SJCRH30 (cell line): ENCODE measurements at regions not wholly inside any gene's neighbourhood (a gene's known extent, or its start where the extent isn't known, plus 50 kb on each side); places are given as distances from the start of the nearest gene placed in this dataset.
"Not testable (repeated sequence)": the region's sequence is repeated elsewhere in the genome, so short reads cannot be mapped to it uniquely, and the experiment has no call there.

Experiments used
- DNase-seq, 2 experiments: peaks; one replicate each; pipeline ENCODE4 v3.0.0-alpha.2; 2015 to 2020
- H3K27ac ChIP-seq: fragments of 250-450 bp; sonication (Bioruptor Pico); 2 replicates; pipeline ENCODE4 v1.5.1; 2020; ENCODE audit warnings: mild to moderate bottlenecking, moderate library complexity
- H3K27me3 ChIP-seq: fragments of 250-450 bp; sonication (Bioruptor Pico); 2 replicates; pipeline ENCODE4 v1.5.1; 2020; ENCODE audit warnings: mild to moderate bottlenecking, moderate library complexity
- H3K36me3 ChIP-seq: fragments of 250-450 bp; sonication (Bioruptor Pico); 2 replicates; pipeline ENCODE4 v1.5.1; 2020; ENCODE audit warnings: mild to moderate bottlenecking, moderate library complexity
- H3K4me1 ChIP-seq: fragments of 250-450 bp; sonication (Bioruptor Pico); 2 replicates; pipeline ENCODE4 v1.5.1; 2020; ENCODE audit warnings: mild to moderate bottlenecking, moderate library complexity
- H3K4me3 ChIP-seq: fragments of 250-450 bp; sonication (Bioruptor Pico); 2 replicates; pipeline ENCODE4 v1.5.1; 2020; ENCODE audit warnings: mild to moderate bottlenecking, moderate library complexity
- H3K9me3 ChIP-seq: fragments of 250-450 bp; sonication (Bioruptor Pico); replicated peaks from 2 replicates; pipeline ENCODE4 v1.5.1; 2020; ENCODE audit warnings: mild to moderate bottlenecking, moderate library complexity

DNA sequence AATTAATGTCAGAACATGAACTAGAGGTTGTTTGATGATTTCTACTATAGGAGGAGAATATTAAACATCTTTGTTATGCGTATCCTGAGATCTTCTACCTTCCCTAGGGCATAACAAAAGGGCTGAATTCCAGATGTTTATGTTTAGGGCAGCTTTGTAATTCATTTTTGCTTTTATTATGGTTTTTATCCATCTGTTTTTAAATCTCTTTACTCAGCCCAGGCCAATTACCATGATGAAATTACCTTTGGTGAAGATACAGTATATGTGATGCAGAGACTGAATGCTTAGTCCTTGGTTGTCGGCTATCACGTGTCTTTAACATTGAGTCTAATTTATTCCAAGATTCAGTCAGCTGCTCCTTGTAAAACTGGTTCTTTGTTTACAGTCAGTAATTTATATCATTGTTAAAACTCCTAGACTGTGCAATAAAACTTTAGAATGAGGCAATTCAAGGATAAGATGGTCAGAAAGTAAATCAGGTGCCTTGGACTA lies 176.9 kb downstream of the CTH start:
- DNase-seq, result no peak
- no peaks in the 10 kb centered on the region for H3K36me3 ChIP-seq
- no peaks in the 10 kb centered on the region; the same call in 1 of the 2 replicates for H3K27me3 ChIP-seq
- no peaks in the 10 kb centered on the region for H3K9me3 ChIP-seq
- H3K4me3 ChIP-seq, result no peak overlapping the region
- H3K27ac ChIP-seq, result no peak overlapping the region
- H3K4me1 ChIP-seq, result no peaks in the 10 kb centered on the region

DNA sequence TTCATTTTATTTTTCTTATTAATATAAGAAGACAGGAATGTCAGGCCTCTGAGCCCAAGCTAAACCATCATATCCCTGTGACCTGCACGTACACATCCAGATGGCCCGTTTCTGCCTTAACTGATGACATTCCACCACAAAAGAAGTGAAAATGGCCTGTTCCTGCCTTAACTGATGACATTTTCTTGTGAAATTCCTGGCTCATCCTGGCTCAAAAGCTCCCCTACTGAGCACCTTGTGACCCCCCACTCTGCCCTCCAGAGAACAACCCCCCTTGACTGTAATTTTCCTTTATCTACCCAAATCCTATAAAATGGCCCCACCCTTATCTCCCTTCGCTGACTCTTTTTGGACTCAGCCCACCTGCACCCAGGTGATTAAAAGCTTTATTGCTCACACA lies 182.5 kb downstream of the CTH start:
- not testable (repeated sequence) for H3K27me3 ChIP-seq, H3K4me3 ChIP-seq, H3K4me1 ChIP-seq, H3K9me3 ChIP-seq, DNase-seq, H3K27ac ChIP-seq, H3K36me3 ChIP-seq

DNA sequence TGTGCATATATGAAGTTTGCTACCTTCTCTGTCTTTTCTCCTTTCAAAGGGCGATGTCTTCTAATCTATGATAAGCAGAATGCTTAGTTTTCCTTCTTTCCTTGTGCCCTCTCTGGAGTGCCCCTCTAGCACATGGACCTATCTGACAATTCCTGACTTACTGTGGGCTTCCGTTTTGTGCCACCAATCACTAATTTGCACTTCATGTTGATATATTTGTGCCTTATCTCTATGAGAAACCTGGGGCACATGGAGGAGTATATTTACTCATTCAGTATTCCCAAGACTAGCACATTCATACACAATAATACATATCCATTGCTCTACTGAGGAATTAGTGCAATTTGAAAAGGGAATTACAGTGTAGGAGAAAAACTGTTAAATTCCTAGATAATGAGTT lies 197.7 kb downstream of the CTH start:
- no peaks in the 10 kb centered on the region for H3K4me1 ChIP-seq
- H3K27me3 ChIP-seq, result no peaks in the 10 kb centered on the region
- no peaks in the 10 kb centered on the region for H3K9me3 ChIP-seq
- H3K36me3 ChIP-seq, result no peaks in the 10 kb centered on the region
- H3K4me3 ChIP-seq, result no peak overlapping the region
- H3K27ac ChIP-seq, result no peak overlapping the region
- no peak for DNase-seq

DNA sequence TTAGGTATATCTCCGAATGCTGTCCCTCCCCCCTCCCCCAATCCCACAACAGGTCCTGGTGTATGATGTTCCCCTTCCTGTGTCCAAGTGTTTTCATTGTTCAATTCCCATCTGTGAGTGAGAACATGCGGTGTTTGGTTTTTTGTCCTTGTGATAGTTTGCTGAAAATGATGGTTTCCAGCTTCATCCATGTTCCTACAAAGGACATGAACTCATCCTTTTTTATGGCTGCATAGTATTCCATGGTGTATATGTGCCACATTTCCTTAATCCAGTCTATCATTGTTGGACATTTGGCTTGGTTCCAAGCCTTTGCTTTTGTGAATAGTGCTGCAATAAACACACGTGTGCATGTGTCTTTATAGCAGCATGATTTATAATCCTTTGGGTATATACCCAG lies 199.1 kb downstream of the CTH start:
- H3K9me3 ChIP-seq, H3K27me3 ChIP-seq, H3K27ac ChIP-seq, H3K4me1 ChIP-seq, DNase-seq, H3K4me3 ChIP-seq, H3K36me3 ChIP-seq: not testable (repeated sequence)

DNA sequence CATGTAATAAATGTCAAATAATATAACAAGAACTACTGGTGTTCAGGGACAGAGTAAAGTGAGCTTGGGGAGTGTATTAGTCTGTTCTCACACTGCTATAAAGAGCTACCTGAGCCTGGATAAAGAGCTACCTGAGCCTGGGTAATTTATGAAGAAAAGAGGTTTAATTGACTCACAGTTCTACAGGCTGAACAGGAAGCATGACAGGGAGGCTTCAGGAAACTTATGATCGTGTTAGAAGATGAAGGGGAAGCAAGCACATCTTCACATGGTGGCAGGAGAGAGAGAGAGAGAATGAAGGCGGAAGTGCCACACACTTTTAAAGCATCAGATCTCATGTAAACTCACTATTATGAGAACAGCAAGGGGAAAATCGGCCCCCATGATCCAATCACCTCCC lies 205.9 kb downstream of the CTH start:
- Histone ChIP-seq H3K36me3 (no peaks in the 10 kb centered on the region), H3K27me3 (no peaks in the 10 kb centered on the region), H3K4me1 (no peaks in the 10 kb centered on the region), H3K9me3 (no peaks in the 10 kb centered on the region), H3K4me3 (no peak overlapping the region), H3K27ac (no peak overlapping the region)
- no peak for DNase-seq

DNA sequence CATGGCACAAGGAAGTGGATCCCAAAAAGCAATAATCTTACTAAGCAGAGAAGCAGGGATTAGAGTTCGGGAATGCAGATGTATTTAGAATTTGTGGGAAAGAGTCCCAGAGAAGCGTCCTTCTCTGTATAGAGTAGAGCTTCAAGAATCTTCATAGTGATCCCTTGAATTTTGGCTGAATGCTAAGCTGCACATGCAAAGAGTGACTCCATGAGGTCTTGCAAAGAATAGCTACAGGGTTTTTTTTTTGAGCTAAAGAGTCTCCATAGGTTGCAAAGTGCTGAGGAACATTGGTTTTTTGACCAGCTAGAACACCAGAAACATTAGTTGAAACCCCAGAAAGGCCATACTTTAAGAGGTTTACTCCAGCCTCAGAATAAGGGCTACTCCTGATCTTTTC lies 206.7 kb downstream of the CTH start:
- H3K36me3 ChIP-seq, result no peaks in the 10 kb centered on the region
- H3K27me3 ChIP-seq, result no peaks in the 10 kb centered on the region
- no peaks in the 10 kb centered on the region for H3K9me3 ChIP-seq
- no peak for DNase-seq
- no peak overlapping the region for H3K27ac ChIP-seq
- no peak overlapping the region for H3K4me3 ChIP-seq
- no peaks in the 10 kb centered on the region for H3K4me1 ChIP-seq

DNA sequence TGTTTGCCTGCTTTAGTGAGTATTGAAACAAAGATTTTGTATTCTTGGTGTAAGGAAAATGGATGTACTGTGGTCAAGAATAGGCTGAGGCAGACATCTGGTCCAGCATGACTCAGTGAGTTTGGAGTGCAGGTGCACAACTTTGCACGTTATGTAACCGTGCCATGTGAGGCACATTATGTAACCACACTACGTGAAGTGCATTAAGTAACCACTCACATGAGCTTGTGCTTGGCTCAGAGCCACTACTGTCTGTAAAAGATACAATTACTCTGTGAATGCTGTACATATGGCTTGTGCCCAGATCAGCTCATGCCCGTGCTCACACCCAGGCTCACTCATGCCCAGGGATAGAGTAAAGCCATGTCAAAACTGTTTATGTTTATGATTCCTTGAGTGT lies 216.8 kb downstream of the CTH start:
- Histone ChIP-seq H3K27me3 (no peaks in the 10 kb centered on the region), H3K9me3 (no peaks in the 10 kb centered on the region)

DNA sequence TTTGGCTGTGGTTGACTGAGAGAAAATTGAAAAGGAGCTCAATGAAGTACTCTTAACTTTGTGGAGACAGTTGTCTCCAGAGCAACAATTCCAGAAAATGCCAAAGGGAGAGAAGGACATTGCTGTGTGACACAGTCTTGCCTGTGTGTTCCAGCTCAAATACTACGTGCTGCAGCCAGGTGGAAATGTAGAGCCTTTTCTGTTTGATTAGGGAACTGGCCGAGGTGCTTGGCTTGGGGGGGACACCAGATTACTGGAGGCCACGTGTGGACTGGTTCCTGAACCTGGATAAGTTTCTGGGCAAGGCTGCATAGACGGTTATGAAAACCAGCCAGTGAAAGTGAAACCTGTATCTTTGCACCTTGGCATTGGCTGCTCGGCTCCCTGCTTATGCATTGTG lies 217.9 kb downstream of the CTH start:
- no peaks in the 10 kb centered on the region for H3K4me1 ChIP-seq
- no peaks in the 10 kb centered on the region for H3K36me3 ChIP-seq
- DNase-seq, result no peak
- H3K27me3 ChIP-seq, result peaks cover 3% of the 10 kb centered on the region
- no peaks in the 10 kb centered on the region for H3K9me3 ChIP-seq
- H3K4me3 ChIP-seq, result no peak overlapping the region
- H3K27ac ChIP-seq, result no peak overlapping the region

More for the DNA sequence above, 216.8 kb downstream of the CTH start:
- H3K27ac ChIP-seq, result no peak overlapping the region
- H3K4me3 ChIP-seq, result no peak overlapping the region
- no peaks in the 10 kb centered on the region for H3K36me3 ChIP-seq
- no peak for DNase-seq
- H3K4me1 ChIP-seq, result no peaks in the 10 kb centered on the region

DNA sequence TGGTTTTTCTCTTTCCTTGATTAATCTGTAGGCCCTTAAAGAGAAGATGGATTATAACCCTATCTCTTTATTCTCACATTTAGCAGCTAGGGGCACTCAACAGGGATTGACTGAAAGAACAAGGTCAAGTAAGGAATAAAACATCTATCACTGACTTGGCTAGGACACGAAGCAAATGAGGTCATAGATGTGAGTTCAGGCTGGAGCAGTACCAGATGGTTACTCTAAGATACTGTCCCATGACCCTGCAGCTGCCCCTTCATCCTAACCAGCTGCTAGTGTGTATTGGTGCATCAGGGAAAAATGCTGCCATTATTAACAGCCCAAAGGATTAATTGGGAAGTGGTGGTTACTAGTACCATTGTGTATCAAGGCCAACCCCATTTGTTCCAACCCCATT lies 221.9 kb downstream of the CTH start:
- no peak overlapping the region for H3K27ac ChIP-seq
- no peak for DNase-seq

DNA sequence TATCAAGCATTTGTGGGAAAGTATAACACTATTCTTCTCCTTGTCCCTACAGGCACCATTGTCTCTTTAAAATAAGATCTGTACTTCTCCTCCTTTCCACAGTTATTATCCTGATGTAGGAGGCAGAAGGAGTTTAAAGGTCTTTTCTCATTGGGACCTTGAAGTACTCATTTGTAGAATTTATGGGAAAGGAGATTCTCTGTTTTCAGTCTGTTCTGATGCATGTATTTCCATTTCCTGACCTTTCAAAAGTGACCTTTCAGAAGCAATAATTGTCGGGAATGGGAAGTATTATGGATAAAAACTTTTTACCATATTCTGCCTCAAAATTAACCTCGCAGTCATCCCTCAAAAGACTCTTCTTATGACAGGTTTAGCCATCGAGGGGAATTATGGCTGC lies 224.8 kb downstream of the CTH start:
- DNase-seq, result no peak
- H3K36me3 ChIP-seq, result no peaks in the 10 kb centered on the region

More for the DNA sequence above, 221.9 kb downstream of the CTH start:
- Histone ChIP-seq H3K27me3 (peaks cover 12% of the 10 kb centered on the region), H3K4me3 (no peak overlapping the region), H3K4me1 (no peaks in the 10 kb centered on the region), H3K9me3 (no peaks in the 10 kb centered on the region), H3K36me3 (no peaks in the 10 kb centered on the region)

DNA sequence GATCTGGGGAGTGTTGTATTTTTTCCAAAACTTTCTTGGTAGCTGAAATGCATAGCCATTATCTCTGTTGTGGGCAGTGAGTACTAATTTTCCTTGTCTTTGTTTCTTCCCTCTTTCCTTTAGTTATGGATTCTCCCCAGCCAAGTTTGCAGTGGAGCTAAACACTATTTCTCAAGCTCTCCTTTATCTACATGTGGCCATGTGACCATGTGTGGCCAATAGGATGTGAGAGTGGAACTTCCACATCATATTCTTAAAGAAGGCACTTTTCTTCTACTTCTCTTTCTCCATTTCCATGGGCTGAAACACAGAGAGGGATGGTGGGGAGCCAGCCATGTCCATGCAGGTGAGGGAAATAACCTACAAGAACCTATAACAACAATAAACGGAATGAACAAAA lies 230.8 kb downstream of the CTH start:
- H3K4me3 ChIP-seq, result no peak overlapping the region
- no peak overlapping the region for H3K27ac ChIP-seq
- H3K9me3 ChIP-seq, result no peaks in the 10 kb centered on the region
- H3K4me1 ChIP-seq, result no peaks in the 10 kb centered on the region
- H3K27me3 ChIP-seq, result no peaks in the 10 kb centered on the region
- DNase-seq, result no peak
- no peaks in the 10 kb centered on the region for H3K36me3 ChIP-seq

More for the DNA sequence above, 224.8 kb downstream of the CTH start:
- Histone ChIP-seq H3K4me3 (no peak overlapping the region), H3K27me3 (peaks cover 12% of the 10 kb centered on the region), H3K9me3 (no peaks in the 10 kb centered on the region), H3K4me1 (no peaks in the 10 kb centered on the region), H3K27ac (no peak overlapping the region)

DNA sequence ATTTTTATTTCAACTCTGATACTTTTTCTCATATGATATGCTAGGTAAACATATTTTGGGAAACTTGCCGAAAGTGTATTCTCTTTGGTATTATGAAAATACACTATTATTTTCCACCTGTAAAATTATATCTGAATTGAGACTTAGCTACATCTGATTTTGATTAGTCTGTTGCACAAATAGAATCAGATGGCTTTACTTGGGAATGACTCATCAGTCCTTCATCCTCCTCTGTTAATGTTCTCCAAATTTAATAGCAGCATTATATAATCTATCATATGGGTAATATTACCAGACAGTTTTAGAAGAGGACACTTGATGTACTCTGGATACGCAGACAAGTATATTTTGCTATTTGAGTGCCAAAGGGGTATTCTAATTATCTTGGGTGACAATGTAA lies 245.3 kb downstream of the CTH start:
- no peak overlapping the region for H3K27ac ChIP-seq
- no peaks in the 10 kb centered on the region for H3K9me3 ChIP-seq
- H3K27me3 ChIP-seq, result 0 out of 2 replicates have a peak, but pooled peaks cover 6% of the 10 kb centered on the region
- no peak for DNase-seq
- no peaks in the 10 kb centered on the region for H3K36me3 ChIP-seq
- H3K4me3 ChIP-seq, result no peak overlapping the region
- H3K4me1 ChIP-seq, result no peaks in the 10 kb centered on the region

DNA sequence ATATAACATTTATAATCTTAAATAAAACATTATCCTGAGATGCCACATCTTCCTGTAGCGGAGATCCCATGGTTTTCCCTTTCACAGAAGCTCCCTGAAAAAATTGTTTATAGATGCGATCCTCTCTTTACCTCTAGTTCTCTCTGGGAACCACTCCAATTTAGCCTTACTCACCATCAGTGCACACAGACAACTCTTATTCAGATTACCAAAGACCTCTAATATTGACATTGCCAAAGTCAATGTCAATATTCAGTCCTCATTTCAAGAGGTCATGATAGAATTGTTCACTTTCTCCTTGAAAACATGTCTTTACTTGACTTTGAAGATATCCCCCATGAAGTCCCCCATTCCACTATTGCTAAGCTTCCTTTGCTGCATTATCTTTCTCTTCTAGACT lies 248.8 kb downstream of the CTH start:
- no peak overlapping the region for H3K27ac ChIP-seq
- 0 out of 2 replicates have a peak, but pooled peaks cover 6% of the 10 kb centered on the region for H3K27me3 ChIP-seq
- no peak for DNase-seq
- no peak overlapping the region for H3K4me3 ChIP-seq
- H3K4me1 ChIP-seq, result no peaks in the 10 kb centered on the region
- H3K9me3 ChIP-seq, result no peaks in the 10 kb centered on the region
- no peaks in the 10 kb centered on the region for H3K36me3 ChIP-seq

DNA sequence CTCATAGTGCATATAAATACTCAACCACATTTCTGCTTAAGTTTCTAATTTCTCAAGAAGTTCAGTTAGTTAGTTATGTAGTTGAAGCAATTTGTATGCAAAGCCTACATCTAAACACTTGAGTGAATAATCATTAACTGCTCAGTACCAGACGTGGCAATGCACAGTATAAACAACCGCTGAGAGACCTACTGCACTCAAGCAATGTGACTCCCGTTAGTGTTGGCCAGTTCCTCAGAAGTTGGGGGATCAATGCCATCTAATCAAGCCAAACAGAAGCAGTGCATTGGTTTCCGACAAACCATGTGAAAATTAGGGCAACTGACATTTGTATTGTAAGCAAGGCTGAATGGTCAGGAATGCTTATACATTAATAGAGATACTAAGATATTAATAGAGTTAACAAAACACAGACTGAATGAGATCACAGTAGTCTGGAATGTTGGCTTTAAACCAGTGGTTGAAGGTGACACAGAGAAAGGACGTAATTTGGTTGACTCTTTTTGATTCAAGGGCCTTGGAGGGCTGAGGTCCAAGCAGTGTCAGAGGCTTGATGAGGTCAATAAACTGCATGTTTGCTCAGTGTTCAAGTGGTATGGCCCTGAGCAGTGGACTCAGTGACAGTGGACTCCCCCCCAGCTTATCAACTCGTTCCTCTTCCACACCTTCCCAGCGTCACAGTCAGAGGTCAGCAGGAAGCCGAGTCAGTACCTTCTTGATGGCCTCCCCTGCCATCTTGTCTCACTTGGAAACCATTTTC lies 255.5 kb downstream of the CTH start:
- H3K9me3 ChIP-seq, result no peaks in the 10 kb centered on the region
- no peaks in the 10 kb centered on the region for H3K4me1 ChIP-seq
- no peak for DNase-seq
- H3K36me3 ChIP-seq, result no peaks in the 10 kb centered on the region
- H3K27ac ChIP-seq, result no peak overlapping the region
- H3K4me3 ChIP-seq, result no peak overlapping the region
- no peaks in the 10 kb centered on the region; the same call in none of the 2 replicates for H3K27me3 ChIP-seq

DNA sequence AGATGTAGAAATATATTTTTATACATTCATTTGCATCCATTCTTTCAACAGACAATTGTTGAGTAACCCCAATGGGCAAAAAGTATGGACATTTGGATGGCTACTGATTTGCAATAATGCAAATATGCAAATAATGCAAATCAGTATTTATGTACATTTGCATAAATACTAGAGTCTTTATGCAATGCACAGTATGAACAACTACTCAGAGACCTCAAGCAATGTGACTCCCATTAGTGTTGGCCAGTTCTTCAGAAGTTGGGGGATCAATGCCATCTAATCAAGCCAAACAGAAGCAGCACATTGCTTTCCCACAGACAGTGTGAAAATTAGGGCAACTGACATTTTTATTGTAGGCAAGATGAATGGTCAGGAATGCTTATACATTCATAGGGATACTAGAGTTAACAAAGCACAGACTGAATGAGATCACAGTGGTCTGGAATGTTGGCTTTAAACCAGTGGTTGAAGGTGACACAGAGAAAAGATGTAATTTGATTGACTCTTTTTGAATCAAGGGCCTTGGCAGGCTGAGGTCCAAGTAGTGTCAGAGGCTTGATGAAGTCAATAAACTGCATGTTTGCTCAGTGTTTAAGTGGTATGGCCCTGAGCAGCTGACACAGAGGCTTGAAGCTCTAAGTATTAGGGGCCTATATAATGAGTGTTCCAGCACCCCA lies 256.6 kb downstream of the CTH start:
- no peaks in the 10 kb centered on the region; the same call in none of the 2 replicates for H3K27me3 ChIP-seq
- no peak overlapping the region for H3K27ac ChIP-seq
- DNase-seq, result no peak
- H3K9me3 ChIP-seq, result no peaks in the 10 kb centered on the region
- H3K4me3 ChIP-seq, result no peak overlapping the region
- H3K36me3 ChIP-seq, result no peaks in the 10 kb centered on the region
- no peaks in the 10 kb centered on the region for H3K4me1 ChIP-seq
